Putamen (tissue), 1 donor: ENCODE measurements at regions not wholly inside any gene's neighbourhood (a gene's known extent, or its start where the extent isn't known, plus 50 kb on each side); places are given as distances from the start of the nearest gene placed in this dataset.
"Not testable (repeated sequence)": the region's sequence is repeated elsewhere in the genome, so short reads cannot be mapped to it uniquely, and the experiment has no call there.

ENCODE experiments used
- DNase-seq: peaks from one replicate; pipeline ENCODE4 v3.0.0-alpha.2; 2016; ENCODE audit warnings: low spot score

DNA sequence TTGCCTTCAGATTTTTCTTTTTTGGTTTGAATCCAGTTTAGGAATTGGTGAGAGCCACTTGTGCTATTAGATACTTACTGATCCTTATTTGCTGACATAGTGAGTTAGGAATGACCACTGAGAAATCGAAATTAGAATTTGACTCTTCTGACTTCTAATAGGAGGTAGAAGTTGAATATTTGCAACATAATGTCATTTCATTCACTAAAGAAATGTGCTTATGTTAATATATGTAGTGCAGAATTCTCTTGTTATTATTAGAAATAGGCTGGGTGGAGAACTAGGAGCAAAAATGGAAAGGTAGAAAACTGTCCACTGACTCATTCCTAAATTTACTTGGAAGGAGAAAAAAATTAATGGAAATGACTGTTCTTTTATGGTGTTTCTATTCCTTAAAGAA lies 538.2 kb upstream of the SGO1 start:
- no peak for DNase-seq

DNA sequence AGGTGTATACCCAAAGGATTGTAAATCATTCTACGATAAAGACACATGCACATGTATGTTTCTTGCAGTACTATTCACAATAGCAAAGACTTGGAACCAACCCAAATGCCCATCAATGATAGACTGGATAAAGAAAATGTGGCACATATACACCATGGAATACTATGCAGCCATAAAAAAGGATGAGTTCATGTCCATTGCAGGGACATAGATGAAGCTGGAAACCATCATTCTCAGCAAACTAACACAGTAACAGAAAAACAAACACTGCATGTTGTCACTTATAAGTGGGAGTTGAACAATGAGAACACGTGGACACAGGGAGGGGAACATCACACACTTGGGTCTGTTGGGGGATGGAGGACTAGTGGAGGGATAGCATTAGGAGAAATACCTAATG lies 530.4 kb upstream of the SGO1 start:
- DNase-seq = not testable (repeated sequence)

- DNase-seq = no peak
Measured at GRCh38 chr3:20701641-20702040, 515.6 kb upstream of the SGO1 start.

GRCh38 chr3:20700714-20701113 lies 514.7 kb upstream of the SGO1 start:
- peak; percentile 17 for DNase-seq

DNA sequence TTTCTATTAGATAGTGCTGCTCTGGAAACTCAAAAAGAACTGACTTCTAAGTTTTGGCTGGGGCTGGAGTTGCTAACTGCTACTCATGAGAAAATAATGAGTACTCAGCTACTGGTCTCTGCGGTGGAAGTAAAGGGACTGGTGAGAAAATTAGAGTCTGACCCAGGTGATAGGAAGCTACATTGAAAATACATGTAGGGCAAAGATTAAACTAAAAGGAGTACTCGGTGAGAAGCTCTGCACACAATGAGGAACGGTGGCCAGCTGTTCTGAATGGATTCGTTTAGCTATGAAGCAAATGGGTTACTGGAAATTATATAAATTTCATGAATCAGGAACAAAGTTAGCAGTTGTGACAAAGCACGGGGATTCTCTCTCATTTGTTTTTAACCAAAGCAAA lies 512.9 kb upstream of the SGO1 start:
- DNase-seq = no peak

GRCh38 chr3:20696388-20697150 lies 510.6 kb upstream of the SGO1 start:
- no peak for DNase-seq

DNA sequence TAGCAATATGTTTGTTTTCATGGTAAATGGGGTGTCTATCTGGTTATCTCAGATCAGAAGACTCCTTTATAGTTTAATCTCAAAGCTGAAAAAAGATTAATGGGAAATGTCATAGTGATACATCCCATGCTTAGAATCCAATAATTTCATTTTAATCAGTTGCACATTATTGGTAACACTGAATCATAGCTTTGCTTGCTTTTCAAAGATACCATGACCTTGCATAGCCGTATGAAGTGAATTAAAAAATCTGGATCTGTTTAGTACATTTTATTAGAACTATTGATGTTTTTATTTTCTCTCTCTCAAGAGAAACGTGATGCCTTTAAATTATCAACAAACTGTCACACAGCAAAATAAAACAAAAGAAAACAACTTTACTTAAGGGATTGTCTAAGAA lies 506.7 kb upstream of the SGO1 start:
- no peak for DNase-seq

GRCh38 chr3:20683910-20684309 lies 497.9 kb upstream of the SGO1 start:
- DNase-seq = no peak

- no peak for DNase-seq
Measured at GRCh38 chr3:20682573-20682972, 496.6 kb upstream of the SGO1 start.

- no peak for DNase-seq
Measured at GRCh38 chr3:20680990-20681628, 495.1 kb upstream of the SGO1 start.

DNA sequence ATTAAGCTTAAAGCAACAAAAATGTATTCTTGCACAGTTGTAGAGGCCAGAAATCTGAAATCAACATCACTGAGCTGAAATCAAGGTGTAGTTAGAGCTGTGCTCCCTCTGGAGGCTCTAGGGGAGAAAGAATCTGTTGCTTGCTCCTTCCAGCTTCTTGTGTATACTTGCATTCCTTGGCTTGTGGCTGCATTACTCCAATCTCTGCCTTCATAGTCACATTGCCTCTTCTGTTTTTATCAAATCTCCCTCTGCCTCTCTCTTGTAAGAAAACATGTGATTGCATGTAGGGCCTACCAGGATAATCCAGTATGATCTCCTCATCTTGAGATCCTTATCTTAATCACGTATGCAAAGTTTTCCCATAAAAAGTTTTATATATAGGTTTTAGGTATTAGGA lies 487.9 kb upstream of the SGO1 start:
- DNase-seq = no peak

DNA sequence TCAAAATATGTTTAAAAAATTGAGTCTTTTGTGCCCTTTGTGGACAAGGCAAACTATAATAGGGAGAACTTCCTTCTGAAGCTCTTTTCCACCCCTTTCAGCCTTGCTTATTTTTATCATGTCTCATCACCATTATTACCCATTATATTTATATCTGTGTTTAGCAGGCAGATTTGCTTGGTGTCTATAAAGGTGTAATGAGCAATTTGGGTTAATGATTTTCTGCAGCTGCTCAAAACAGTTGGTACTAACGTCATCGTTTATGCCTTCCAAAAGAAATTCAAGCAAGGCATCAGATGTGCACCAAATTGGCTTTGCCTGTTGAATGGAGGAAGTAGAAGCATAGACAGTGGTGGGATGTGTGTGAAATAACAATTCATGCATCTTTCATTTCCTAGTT lies 483.7 kb upstream of the SGO1 start:
- no peak for DNase-seq

GRCh38 chr3:20669184-20669583 lies 483.2 kb upstream of the SGO1 start:
- peak; percentile 41 for DNase-seq

- DNase-seq = no peak
Measured at GRCh38 chr3:20668411-20668810, 482.4 kb upstream of the SGO1 start.

GRCh38 chr3:20666091-20666490 lies 480.1 kb upstream of the SGO1 start:
- DNase-seq = no peak

DNA sequence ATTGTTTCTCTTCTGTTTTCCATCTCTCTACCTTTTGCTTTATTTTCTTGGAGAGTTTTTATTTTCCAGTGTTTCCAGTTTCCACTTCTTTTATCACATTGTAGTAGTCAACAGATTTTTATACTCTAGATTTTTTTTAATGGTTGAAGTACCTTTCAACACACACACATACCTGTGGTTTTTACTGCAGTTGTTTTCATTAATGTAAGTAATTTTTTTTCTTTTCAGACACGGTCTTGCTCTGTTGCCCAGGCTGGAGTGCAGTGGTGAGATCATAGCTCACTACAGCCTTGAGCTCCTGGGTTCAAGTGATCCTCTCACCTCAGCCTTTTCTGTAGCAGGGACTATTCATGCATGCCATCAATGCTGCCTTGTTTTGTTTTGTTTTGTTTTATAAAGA lies 472.5 kb upstream of the SGO1 start:
- no peak for DNase-seq

- no peak for DNase-seq
Measured at GRCh38 chr3:20657560-20657959, 471.6 kb upstream of the SGO1 start.

GRCh38 chr3:20652231-20652986 lies 466.4 kb upstream of the SGO1 start:
- DNase-seq = no peak

GRCh38 chr3:20648921-20649381 lies 462.9 kb upstream of the SGO1 start:
- no peak for DNase-seq

DNA sequence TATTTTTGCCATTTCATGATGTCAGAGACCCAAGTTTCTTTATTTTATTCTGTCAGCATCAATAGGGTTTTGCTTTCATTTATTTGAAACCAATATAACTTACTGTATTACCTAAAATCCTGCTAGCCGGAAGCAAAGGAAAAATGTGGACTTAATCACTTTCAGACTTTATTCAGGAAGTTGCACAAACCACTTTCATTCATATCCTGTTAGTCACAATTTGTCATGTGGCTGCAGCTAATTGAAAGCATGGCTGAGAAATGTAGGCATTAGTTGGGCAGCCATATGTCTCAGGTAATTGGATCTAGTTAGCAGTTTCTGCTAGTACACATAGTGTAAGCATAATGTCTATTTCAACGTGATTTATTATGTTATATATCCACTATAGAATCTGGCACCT lies 462.3 kb upstream of the SGO1 start:
- DNase-seq = no peak

GRCh38 chr3:20646425-20646824 lies 460.4 kb upstream of the SGO1 start:
- no peak for DNase-seq

DNA sequence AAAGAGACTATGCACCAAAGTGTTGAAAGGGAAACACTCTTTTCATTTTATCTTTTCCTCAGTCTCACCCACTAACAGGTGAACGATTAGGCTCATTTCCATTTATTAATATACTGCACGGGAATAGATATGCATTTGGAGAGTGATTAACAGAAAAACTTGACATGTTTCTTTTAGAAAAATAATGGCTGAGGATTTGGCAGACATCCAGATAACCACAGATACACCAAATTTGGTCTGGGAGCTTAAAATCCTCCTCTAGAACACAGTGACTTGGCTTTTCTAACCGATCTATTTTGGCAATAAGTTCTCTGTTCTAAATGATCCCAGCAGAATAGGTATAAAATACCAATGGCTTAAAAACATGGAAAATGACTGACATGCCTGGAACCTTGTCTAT lies 459.3 kb upstream of the SGO1 start:
- DNase-seq = no peak

- no peak for DNase-seq
Measured at GRCh38 chr3:20637729-20638128, 451.7 kb upstream of the SGO1 start.
